ENCODE measurements at regions not wholly inside any gene's neighbourhood (a gene's known extent, or its start where the extent isn't known, plus 50 kb on each side); places are given as distances from the start of the nearest gene placed in this dataset.

DNA sequence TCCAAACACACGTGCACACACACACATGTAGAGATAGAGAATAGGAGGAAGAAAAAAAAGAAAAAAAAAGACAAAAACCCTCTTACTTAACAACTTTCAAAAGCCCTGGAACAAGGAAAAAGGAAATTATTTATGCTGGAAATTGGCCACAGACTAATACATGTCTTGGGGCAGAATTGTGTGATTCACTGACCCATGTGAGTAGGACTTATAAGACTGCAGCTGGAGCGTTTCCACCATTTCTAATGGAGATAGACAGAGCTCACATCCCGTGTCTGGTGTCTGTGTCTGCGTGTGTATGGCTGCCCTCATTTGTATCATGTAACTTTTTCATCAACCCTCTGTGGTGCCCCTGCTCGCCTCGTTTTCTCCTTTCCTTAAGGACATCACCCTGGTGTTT is 99.8 kb upstream of the PDE10A start:
- TF ChIP-seq CTCF (IDR thresholded peaks at IDR 0.05; ENCODE audit: low read depth, low read length) (no peak), EZH2phosphoT487 (IDR thresholded peaks at IDR 0.05; ENCODE audit: low read depth) (no peak)

Measured in OCI-LY3 (cell line).